PC-3 (cell line): ENCODE measurements at regions not wholly inside any gene's neighbourhood (a gene's known extent, or its start where the extent isn't known, plus 50 kb on each side); places are given as distances from the start of the nearest gene placed in this dataset.

Experiments used
- ATAC-seq: fragments of 200-7000 bp; cut with Tn5 transposase; 2 replicates; pipeline ENCODE4 v1.9.1; 2020; ENCODE audit warnings: mild to moderate bottlenecking, moderate library complexity
- BruUV-seq: library from RNA; stranded (reverse); fragments of 400-500 nt; replicated peaks from 2 replicates; lab custom pipeline; 2021; lab: Mats Ljungman, UMichigan
- CTCF ChIA-PET: fragments of 300-600 bp; sonication (Branson Sonifier 250); formaldehyde crosslinking; loops from one replicate; lab custom pipeline; 2022; ENCODE audit warnings: antibody characterized with exemption; lab: Charles Lee
- POLR2A ChIA-PET: fragments of 300-600 bp; sonication (Branson Sonifier 250); formaldehyde crosslinking; loops from one replicate; lab custom pipeline; 2022; ENCODE audit warnings: antibody characterized with exemption; ENCODE audit not compliant: unreplicated experiment; lab: Charles Lee
- DNase-seq: peaks from one replicate; pipeline ENCODE4 v3.0.0-alpha.2; 2015
- H2AFZ ChIP-seq: fragments of 300-600 bp; sonication (generic); 2 replicates; pipeline ENCODE4 v1.6.0; 2016; ENCODE audit warnings: antibody characterized with exemption, low read length
- H3F3A ChIP-seq: fragments of 300-600 bp; sonication (generic); one replicate; pipeline ENCODE4 v1.6.0; 2017; ENCODE audit warnings: antibody characterized with exemption, low read length, control low read depth, mild to moderate bottlenecking; ENCODE audit not compliant: unreplicated experiment
- H3K27ac ChIP-seq: fragments of 300-600 bp; sonication (generic); 2 replicates; pipeline ENCODE4 v1.5.1; 2016; ENCODE audit warnings: mild to moderate bottlenecking, low read length
- H3K27me3 ChIP-seq: fragments of 300-600 bp; sonication (generic); 2 replicates; pipeline ENCODE4 v1.6.1; 2016; ENCODE audit warnings: low read length, mixed read lengths
- H3K36me3 ChIP-seq: fragments of 300-600 bp; sonication (generic); 2 replicates; pipeline ENCODE4 v1.6.1; 2016; ENCODE audit warnings: low read depth, mixed run types, low read length, mixed read lengths
- H3K4me1 ChIP-seq: fragments of 300-600 bp; sonication (generic); 2 replicates; pipeline ENCODE4 v1.5.1; 2016; ENCODE audit warnings: low read length; ENCODE audit not compliant: insufficient read depth
- H3K4me2 ChIP-seq: fragments of 300-600 bp; sonication (generic); 2 replicates; pipeline ENCODE4 v1.6.0; 2016; ENCODE audit warnings: low read length
- H3K4me3 ChIP-seq: fragments of 300-600 bp; sonication (generic); 2 replicates; pipeline ENCODE4 v1.5.1; 2016; ENCODE audit warnings: mild to moderate bottlenecking, low read length, mixed read lengths
- H3K79me2 ChIP-seq: fragments of 300-600 bp; sonication (generic); 2 replicates; pipeline ENCODE4 v1.6.1; 2017; ENCODE audit warnings: low read length, mixed read lengths
- H3K9ac ChIP-seq: fragments of 300-600 bp; sonication (generic); 2 replicates; pipeline ENCODE4 v1.6.0; 2016; ENCODE audit warnings: mild to moderate bottlenecking, low read length
- H3K9me2 ChIP-seq: fragments of 300-600 bp; sonication (generic); replicated peaks from 2 replicates; pipeline ENCODE4 v1.6.1; 2016; ENCODE audit warnings: mixed run types, low read length, mixed read lengths
- H3K9me3 ChIP-seq: fragments of 300-600 bp; sonication (generic); 2 replicates; pipeline ENCODE4 v1.6.1; 2016; ENCODE audit warnings: low read length, mixed read lengths
- H4K20me1 ChIP-seq: fragments of 300-600 bp; sonication (generic); 2 replicates; pipeline ENCODE4 v1.6.1; 2016; ENCODE audit warnings: low read length, mixed read lengths
- EZH2 ChIP-seq: fragments of 300-600 bp; sonication (generic); IDR thresholded peaks from one replicate; pipeline ENCODE4 v1.6.1; 2017; ENCODE audit warnings: antibody characterized with exemption, mild to moderate bottlenecking, low read length; ENCODE audit not compliant: unreplicated experiment
- EZH2phosphoT487 ChIP-seq: fragments of 300-600 bp; sonication (generic); IDR thresholded peaks from 2 replicates; pipeline ENCODE4 v1.6.1; 2018; ENCODE audit warnings: mild to moderate bottlenecking, antibody characterized with exemption, low read length, borderline replicate concordance
- intact Hi-C: fragments of 100-400 bp; cut with micrococcal nuclease; formaldehyde crosslinking; loops from 2 replicates; pipeline ENCODE4 v1.9.0; 2023
- TF ChIP-seq, protein P1 (sequence below): fragments of 300-600 bp; sonication (generic); conservative IDR thresholded peaks from 2 replicates; pipeline ENCODE4 v1.5.1; 2017; ENCODE audit warnings: antibody characterized with exemption, low read depth, mild to moderate bottlenecking, low read length

DNA sequence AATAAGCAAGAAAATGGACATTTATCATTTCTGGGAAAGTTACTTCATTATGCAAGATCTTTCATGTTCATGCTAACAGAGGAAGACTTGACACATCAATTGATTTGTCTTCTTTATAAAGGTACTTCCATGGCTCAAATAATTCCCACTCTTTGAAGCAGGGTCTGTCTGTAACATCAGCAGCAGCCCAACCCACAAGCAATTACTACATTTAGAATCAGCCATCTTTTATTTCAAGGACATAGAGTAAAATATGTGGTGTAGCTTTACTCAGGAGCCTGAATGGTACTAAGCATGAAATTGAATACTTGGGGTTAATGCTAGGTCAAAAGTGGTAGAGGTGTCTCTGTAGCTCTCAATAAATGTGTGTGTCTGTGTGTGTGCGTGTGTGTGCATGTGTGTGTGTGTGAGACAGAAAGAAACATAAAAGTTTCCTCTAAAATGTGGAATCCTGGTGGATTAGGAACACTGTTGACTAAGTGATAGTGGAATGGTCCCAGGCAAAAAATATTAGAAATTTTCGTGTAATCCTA lies 581.1 kb downstream of the CAAP1 start:
- intact Hi-C loops, result no loop called here
- Histone ChIP-seq H3K27ac (no peak overlapping the region), H3K9me2 (no peaks in the 10 kb centered on the region), H3K4me1 (no peaks in the 10 kb centered on the region), H3K4me3 (no peak overlapping the region), H3K79me2 (no peaks in the 10 kb centered on the region), H4K20me1 (no peaks in the 10 kb centered on the region), H3K9ac (no peak overlapping the region), H3K36me3 (no peaks in the 10 kb centered on the region), H3K9me3 (no peaks in the 10 kb centered on the region), H2AFZ (no peak overlapping the region), H3K27me3 (no peaks in the 10 kb centered on the region), H3K4me2 (no peak overlapping the region), H3F3A (no peaks in the 10 kb centered on the region)
- DNase-seq, result no peak
- ChIA-PET CTCF (no interaction called here), POLR2A (no interaction called here)
- no peak for ATAC-seq
- TF ChIP-seq, protein P1, sequence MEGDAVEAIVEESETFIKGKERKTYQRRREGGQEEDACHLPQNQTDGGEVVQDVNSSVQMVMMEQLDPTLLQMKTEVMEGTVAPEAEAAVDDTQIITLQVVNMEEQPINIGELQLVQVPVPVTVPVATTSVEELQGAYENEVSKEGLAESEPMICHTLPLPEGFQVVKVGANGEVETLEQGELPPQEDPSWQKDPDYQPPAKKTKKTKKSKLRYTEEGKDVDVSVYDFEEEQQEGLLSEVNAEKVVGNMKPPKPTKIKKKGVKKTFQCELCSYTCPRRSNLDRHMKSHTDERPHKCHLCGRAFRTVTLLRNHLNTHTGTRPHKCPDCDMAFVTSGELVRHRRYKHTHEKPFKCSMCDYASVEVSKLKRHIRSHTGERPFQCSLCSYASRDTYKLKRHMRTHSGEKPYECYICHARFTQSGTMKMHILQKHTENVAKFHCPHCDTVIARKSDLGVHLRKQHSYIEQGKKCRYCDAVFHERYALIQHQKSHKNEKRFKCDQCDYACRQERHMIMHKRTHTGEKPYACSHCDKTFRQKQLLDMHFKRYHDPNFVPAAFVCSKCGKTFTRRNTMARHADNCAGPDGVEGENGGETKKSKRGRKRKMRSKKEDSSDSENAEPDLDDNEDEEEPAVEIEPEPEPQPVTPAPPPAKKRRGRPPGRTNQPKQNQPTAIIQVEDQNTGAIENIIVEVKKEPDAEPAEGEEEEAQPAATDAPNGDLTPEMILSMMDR, result no peak
- no peak for TF ChIP-seq EZH2
- TF ChIP-seq EZH2phosphoT487, result no peak
- no TSS peak for BruUV-seq

DNA sequence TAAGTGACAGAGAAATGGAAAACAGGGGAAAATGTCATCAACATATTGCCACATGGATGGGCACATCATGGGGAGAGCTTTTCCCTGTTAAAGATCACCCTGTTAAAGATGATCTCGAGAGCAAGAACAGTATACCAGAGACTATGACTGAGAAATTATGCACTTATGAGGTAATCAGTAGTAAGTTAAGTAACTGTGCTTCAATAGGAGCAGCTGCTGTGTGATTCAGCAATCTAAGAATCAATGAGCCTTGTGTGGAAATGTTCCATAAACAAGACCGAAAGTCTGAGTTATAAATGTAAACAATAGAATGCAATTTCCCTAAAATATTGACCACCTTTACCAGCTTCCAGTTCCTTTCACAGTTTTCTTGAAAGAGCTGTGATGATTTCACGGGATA lies 582.3 kb downstream of the CAAP1 start:
- CTCF ChIA-PET, result no interaction called here
- Histone ChIP-seq H3K4me2 (no peak overlapping the region), H4K20me1 (no peaks in the 10 kb centered on the region), H3K79me2 (no peaks in the 10 kb centered on the region), H3K9ac (no peak overlapping the region), H3K9me2 (no peaks in the 10 kb centered on the region), H3K9me3 (no peaks in the 10 kb centered on the region), H3K4me1 (no peaks in the 10 kb centered on the region), H3K27me3 (no peaks in the 10 kb centered on the region), H2AFZ (no peak overlapping the region), H3F3A (no peaks in the 10 kb centered on the region), H3K36me3 (no peaks in the 10 kb centered on the region), H3K27ac (no peak overlapping the region), H3K4me3 (no peak overlapping the region)
- no TSS peak for BruUV-seq
- POLR2A ChIA-PET, result no interaction called here
- intact Hi-C loops, result no loop called here
- DNase-seq, result no peak
- TF ChIP-seq EZH2, result no peak
- TF ChIP-seq, protein P1, result no peak
- TF ChIP-seq EZH2phosphoT487, result no peak
- ATAC-seq, result no peak

DNA sequence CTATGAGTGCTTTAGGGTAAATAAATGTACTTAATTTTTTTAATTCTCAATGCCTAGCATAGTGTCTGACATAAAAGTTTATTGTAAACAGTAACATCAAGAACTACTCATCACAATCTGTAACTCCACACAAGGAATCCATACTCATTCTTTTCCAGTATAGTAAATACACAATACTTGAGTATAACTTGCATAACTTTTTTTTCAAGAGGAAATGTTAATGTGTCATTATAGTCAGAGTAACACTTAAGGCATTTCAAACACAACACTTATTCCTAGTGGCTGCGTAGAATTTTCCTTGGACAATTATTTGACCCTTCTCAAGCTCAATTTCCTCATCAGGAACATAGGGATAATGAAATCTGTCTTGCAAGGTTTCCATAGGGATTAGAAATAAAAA lies 584.3 kb downstream of the CAAP1 start:
- no peaks in the 10 kb centered on the region for H3K79me2 ChIP-seq
- no TSS peak for BruUV-seq
- no peaks in the 10 kb centered on the region for H3K4me1 ChIP-seq
- H3K4me3 ChIP-seq, result no peak overlapping the region
- no peaks in the 10 kb centered on the region for H3K27me3 ChIP-seq
- H3K9me3 ChIP-seq, result no peaks in the 10 kb centered on the region
- no peak overlapping the region for H3K4me2 ChIP-seq
- ChIA-PET POLR2A (no interaction called here), CTCF (no interaction called here)
- no peaks in the 10 kb centered on the region for H3F3A ChIP-seq
- H4K20me1 ChIP-seq, result no peaks in the 10 kb centered on the region
- H3K27ac ChIP-seq, result no peak overlapping the region
- no peaks in the 10 kb centered on the region for H3K36me3 ChIP-seq
- TF ChIP-seq, protein P1, result no peak
- TF ChIP-seq EZH2, result no peak
- TF ChIP-seq EZH2phosphoT487, result no peak
- H3K9ac ChIP-seq, result no peak overlapping the region
- intact Hi-C loops, result no loop called here
- no peak for ATAC-seq
- H3K9me2 ChIP-seq, result no peaks in the 10 kb centered on the region
- H2AFZ ChIP-seq, result no peak overlapping the region
- no peak for DNase-seq
